GM12891 (cell line): ENCODE measurements at regions not wholly inside any gene's neighbourhood (a gene's known extent, or its start where the extent isn't known, plus 50 kb on each side); places are given as distances from the start of the nearest gene placed in this dataset.

Experiments used
- DNase-seq: peaks from one replicate; pipeline ENCODE4 v3.0.0; 2011; ENCODE audit warnings: low spot score; ENCODE audit not compliant: insufficient read length
- FAIRE-seq: peaks from 2 replicates; lab custom pipeline; 2011; peaks lifted over from hg19 to GRCh38; lab: Jason Lieb, UNC
- PAX5 ChIP-seq: IDR thresholded peaks from 2 replicates; pipeline ENCODE4 v1.6.1; 2011; ENCODE audit warnings: low read length, moderate library complexity, mild to moderate bottlenecking; ENCODE audit not compliant: insufficient read depth, severe bottlenecking
- POLR2A ChIP-seq: IDR thresholded peaks from 2 replicates; pipeline ENCODE4 v1.6.1; 2011; ENCODE audit warnings: low read depth, low read length, control low read depth
- POLR2AphosphoS5 ChIP-seq: IDR thresholded peaks from 2 replicates; pipeline ENCODE4 v1.6.1; 2011; ENCODE audit warnings: low read depth, low read length, control low read depth
- POU2F2 ChIP-seq: IDR thresholded peaks from 2 replicates; pipeline ENCODE4 v1.6.1; 2011; ENCODE audit warnings: low read depth, mild to moderate bottlenecking, control low read depth, low read length, moderate library complexity
- SPI1 ChIP-seq: IDR thresholded peaks from 2 replicates; pipeline ENCODE4 v1.6.1; 2011; ENCODE audit warnings: low read depth, low read length, control low read depth
- TAF1 ChIP-seq: IDR thresholded peaks from 2 replicates; pipeline ENCODE4 v1.6.1; 2011; ENCODE audit warnings: low read depth, low read length, control low read depth

DNA sequence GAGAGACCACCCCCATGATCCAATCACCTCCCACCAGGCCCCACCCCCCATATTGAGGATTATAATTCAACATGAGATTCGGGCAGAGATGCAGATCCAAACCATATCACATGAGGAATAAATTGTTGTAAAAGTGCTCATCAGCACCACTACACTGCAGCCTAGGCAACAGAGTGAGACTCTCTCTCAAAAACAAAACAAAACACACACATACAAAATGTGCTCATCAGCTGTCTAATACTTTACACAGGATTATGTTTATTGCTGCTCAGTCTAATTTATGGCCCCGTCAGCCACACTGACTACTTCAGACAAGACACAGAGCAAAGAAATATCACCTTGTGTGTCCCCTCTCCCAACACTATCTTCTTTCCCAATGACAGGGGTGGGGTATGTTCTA, 72.9 kb upstream of the PPM1J start:
- TF ChIP-seq POLR2A, result no peak
- no peak for TF ChIP-seq POU2F2
- no peak for TF ChIP-seq POLR2AphosphoS5
- no peak for TF ChIP-seq SPI1
- TF ChIP-seq TAF1, result no peak
- TF ChIP-seq PAX5, result no peak
- no peak for DNase-seq
- no peak for FAIRE-seq

DNA sequence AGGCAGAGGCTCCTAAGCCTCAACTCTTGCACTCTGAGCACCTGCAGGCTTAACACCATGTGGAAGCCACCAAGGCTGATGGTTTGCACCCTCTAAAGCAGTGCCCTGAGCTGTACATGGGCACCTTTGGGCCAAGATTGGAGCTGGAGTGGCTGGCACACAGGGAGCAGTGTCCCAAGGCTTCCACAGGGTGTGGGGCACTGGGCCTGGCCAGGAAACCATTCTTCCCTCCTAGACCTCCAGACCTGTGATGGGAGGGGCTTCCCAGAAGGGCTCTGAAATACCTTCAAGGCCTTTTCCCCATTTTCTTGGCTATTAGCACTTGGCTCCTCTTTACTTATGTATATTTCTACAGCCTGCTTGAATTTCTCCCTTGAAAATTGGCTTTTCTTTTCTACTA, 67.9 kb upstream of the PPM1J start:
- no peak for FAIRE-seq
- TF ChIP-seq POU2F2, result no peak
- TF ChIP-seq SPI1, result no peak

DNA sequence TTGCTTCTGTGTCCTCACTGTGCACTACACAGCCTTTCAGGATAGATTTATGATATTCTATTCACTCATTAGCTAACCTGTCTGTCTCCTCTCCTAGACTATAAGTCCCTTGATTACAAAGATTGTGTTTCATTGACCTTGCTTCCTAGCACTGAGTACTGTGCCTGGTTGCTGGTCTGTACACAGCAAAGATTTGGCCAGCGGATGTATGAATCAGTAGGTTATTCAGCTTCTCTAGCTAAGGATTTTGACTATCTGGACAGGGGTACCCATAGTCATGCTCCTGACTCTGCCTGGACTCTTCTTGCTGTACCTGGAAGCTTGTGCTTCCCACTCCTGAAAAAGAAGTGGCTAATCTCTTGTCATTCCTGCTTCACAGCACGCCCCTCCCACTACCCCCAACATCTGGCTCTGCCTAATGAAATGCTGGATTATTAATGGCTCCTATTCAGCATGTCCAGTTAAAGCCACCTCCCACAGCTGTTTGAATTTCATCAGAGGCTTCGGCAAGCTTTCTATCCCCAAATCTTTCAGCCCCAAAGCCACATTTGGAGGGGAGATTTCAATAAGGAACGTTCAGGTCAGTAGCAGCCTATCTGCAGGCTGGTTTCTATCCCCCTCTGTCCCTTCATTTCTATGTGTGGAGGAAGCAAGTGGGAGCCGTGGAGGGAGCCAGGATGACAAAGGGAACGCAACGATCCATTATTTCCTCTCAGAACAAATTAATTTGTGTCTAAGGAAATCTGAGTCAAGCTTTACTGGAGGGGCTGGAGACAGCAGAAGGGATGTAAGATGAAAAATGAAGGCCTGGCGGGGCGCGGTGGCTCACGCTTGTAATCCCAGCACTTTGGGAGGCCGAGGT, 64.8 kb upstream of the PPM1J start:
- TF ChIP-seq SPI1 (no peak), POLR2AphosphoS5 (no peak), TAF1 (no peak), PAX5 (no peak), POU2F2 (no peak), POLR2A (no peak)
- DNase-seq, result no peak
- no peak for FAIRE-seq

More for the DNA sequence above, 67.9 kb upstream of the PPM1J start:
- DNase-seq, result no peak

DNA sequence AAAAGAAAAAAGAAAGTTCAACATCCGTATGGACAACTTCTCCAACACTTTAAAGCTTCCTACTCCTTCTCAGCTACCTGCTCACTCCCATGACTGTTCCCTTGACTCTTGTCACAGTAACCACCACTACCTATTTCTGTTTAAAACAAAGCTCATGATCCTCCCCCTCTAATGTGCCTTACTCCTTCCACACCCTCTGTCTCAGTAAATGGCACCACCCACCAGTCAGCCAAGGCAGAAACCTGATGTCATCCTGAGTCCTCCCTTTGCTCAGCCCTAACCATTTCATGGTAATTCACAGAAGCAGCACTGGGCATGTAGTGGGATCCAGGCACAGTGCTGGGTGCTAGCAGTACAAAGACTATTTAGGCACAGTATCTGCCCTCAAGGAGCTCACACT, 63.0 kb upstream of the PPM1J start:
- no peak for DNase-seq
- FAIRE-seq, result no peak
- TF ChIP-seq SPI1, result no peak
- TF ChIP-seq POU2F2, result no peak
- no peak for TF ChIP-seq TAF1
- no peak for TF ChIP-seq POLR2A
- TF ChIP-seq POLR2AphosphoS5, result no peak
- no peak for TF ChIP-seq PAX5

DNA sequence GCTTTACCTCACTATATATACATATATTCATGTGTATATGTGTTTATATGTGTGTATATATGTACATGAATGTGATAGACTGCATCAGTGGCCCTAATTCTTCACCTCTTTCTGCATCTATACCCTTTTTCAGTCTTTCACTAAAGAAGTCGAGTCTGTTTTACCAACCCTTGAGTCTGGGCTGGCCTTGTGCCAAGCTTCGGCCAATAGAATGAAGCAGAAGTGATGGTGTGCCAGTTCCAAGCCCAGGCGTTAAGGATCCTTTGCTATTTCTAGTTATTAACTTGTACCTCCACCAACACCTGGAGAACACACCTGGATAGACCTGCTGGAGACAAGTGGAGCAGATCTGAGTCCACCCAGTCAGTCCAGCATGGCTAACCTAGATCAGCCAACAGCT, 61.6 kb upstream of the PPM1J start:
- DNase-seq, result no peak
- FAIRE-seq, result no peak
- TF ChIP-seq PAX5 (no peak), POLR2AphosphoS5 (no peak), POLR2A (no peak), TAF1 (no peak), SPI1 (no peak), POU2F2 (no peak)

DNA sequence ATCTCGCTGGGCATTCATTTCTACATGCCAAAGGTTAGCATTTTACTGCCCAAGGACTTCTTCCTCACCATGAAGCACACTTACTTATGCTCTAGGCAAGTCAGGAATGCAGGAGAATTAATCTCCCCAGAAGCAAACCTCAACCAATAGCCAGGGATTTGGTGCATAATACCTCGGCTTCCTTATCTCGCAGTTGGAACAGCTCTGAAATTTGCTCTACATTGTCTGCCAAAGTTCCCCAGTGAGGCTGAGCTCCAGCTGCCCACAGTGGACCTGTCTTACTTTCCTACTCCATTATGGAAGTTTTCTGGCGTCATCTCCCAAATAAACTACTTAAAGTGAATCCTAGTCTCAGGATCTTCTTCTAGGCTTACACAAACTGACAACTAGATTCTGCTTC, 57.6 kb upstream of the PPM1J start:
- no peak for TF ChIP-seq POLR2A
- TF ChIP-seq TAF1, result no peak
- TF ChIP-seq SPI1, result no peak
- no peak for TF ChIP-seq POU2F2
- TF ChIP-seq PAX5, result no peak
- no peak for TF ChIP-seq POLR2AphosphoS5
- no peak for DNase-seq
- FAIRE-seq, result no peak

DNA sequence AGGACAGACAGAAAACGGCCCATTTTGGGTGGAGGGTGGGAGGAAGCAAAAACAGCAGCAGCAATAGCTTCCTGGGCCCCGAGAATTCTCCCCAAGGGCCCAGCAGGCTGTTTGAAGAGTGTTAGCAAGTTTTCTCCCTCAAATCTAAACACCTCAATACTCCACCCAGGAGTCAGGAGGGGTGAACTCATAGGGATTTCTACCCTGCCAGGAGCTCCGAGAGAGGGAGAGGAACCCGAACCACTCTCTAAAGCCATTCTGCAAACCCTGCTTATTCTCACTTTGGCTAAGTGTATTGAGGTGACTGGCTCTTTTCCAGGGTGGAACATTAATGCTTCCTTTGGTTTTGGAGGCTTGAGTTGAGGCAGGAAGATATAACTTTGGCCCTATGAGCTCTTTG, 55.6 kb upstream of the PPM1J start:
- FAIRE-seq, result no peak
- DNase-seq, result no peak
- TF ChIP-seq POU2F2 (no peak), PAX5 (no peak), POLR2AphosphoS5 (no peak), POLR2A (no peak), SPI1 (no peak), TAF1 (no peak)

DNA sequence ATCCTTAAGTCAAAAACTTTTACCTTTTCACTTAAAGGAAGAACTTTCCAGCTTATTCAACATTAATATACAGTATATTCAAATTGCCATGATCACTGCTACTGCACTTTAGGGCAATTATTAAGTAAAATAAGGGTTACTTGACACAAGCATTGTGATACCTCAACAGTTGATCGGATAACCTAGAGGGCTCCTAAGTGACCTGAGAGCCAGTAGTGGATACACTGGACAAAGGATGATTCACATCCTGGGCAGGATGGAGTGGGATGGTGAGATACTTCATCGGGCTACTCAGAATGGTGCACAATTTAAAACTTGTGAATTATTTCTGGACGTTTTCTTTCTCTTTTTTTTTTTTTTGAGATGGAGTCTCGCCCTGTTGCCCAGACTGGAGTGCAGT, 54.5 kb upstream of the PPM1J start:
- TF ChIP-seq POLR2A (no peak), PAX5 (no peak), TAF1 (no peak), SPI1 (no peak), POLR2AphosphoS5 (no peak), POU2F2 (no peak)
- no peak for FAIRE-seq
- DNase-seq, result no peak

DNA sequence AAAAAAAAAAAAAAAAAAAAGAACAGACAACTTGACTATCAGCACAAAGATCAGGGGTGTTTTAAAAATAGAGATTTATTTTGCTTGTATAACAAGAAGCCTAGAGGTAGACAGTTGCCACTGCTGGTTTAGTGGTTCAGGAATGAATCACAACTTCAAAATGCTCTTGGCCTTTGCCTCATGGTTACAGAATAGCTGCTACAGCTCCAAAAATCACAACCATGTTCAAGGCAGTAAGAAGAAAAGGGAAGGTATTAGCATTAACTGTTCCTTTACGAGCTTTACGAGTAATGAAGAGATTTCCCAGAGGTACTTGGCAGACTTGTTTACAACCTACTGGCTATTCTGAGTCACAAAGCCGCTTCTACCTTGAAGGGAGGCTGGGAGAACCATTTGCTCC, 52.5 kb upstream of the PPM1J start:
- FAIRE-seq (no peak), DNase-seq (no peak)
- no peak for TF ChIP-seq PAX5
- no peak for TF ChIP-seq SPI1
- TF ChIP-seq POLR2AphosphoS5, result no peak
- TF ChIP-seq POLR2A, result no peak
- TF ChIP-seq TAF1, result no peak
- TF ChIP-seq POU2F2, result no peak
